Nephron (organoid): ENCODE measurements at regions not wholly inside any gene's neighbourhood (a gene's known extent, or its start where the extent isn't known, plus 50 kb on each side); places are given as distances from the start of the nearest gene placed in this dataset.
A peak's percentile ranks its signal among the peaks of the same experiment; 100 is the strongest.

ENCODE experiments used
- H3K27ac Mint-ChIP-seq, 3 experiments: 2 replicates each; pipeline ENCODE4 v1.8.0; 2020; ENCODE audit warnings: mixed read lengths in 3 of 3, mild to moderate bottlenecking in 2 of 3, moderate library complexity in 1 of 3
- H3K27me3 Mint-ChIP-seq: 2 replicates; pipeline ENCODE4 v1.8.0; 2021; ENCODE audit warnings: low read depth, mild to moderate bottlenecking, moderate library complexity, mixed read lengths
- H3K36me3 Mint-ChIP-seq: 2 replicates; pipeline ENCODE4 v1.8.0; 2020; ENCODE audit warnings: low read depth, mixed read lengths
- H3K4me1 Mint-ChIP-seq: 2 replicates; pipeline ENCODE4 v1.8.0; 2020; ENCODE audit warnings: mixed read lengths
- H3K4me3 Mint-ChIP-seq, 3 experiments: 2 replicates each; pipeline ENCODE4 v1.8.0; 2020; ENCODE audit warnings: mild to moderate bottlenecking in 3 of 3, mixed read lengths in 3 of 3, moderate library complexity in 2 of 3
- H3K9me3 Mint-ChIP-seq: 2 replicates; pipeline ENCODE4 v1.8.0; 2020; ENCODE audit warnings: mixed read lengths
- CTCF ChIP-seq, 3 experiments: fragments of 200-600 bp; sonication (generic); IDR thresholded peaks; one replicate each; pipeline ENCODE4 v1.5.0; 2021; ENCODE audit warnings: antibody characterized with exemption in 3 of 3; ENCODE audit not compliant: unreplicated experiment in 3 of 3

- peaks cover 26% of the 10 kb centered on the region for H3K4me1 Mint-ChIP-seq
- peaks cover 1% of the 10 kb centered on the region for H3K27me3 Mint-ChIP-seq
- H3K4me3 Mint-ChIP-seq, result peak overlapping the region in 2 of 3 experiments; percentile 20 to 45
- H3K27ac Mint-ChIP-seq, result peak overlapping the region; percentile 87 to 96 (median 88)
- no peak for TF ChIP-seq CTCF (IDR thresholded peaks at IDR 0.05; ENCODE audit: unreplicated experiment in 3 of 3)
- H3K9me3 Mint-ChIP-seq, result peaks cover 3% of the 10 kb centered on the region
- H3K36me3 Mint-ChIP-seq, result peaks cover 3% of the 10 kb centered on the region
Observed at GRCh38 chr17:33464669-33465280, 171.7 kb upstream of the ASIC2 start.

- H3K36me3 Mint-ChIP-seq, result peaks cover 3% of the 10 kb centered on the region
- no peak overlapping the region for H3K4me3 Mint-ChIP-seq
- H3K27me3 Mint-ChIP-seq, result peaks cover 4% of the 10 kb centered on the region
- no peak for TF ChIP-seq CTCF (IDR thresholded peaks at IDR 0.05; ENCODE audit: unreplicated experiment in 3 of 3)
- peaks cover 3% of the 10 kb centered on the region for H3K9me3 Mint-ChIP-seq
- H3K4me1 Mint-ChIP-seq, result peaks cover 34% of the 10 kb centered on the region
- peak overlapping the region; percentile 67 to 89 (median 80) for H3K27ac Mint-ChIP-seq
Observed at GRCh38 chr17:33469421-33469820, 176.3 kb upstream of the ASIC2 start.

GRCh38 chr17:33469911-33470310, 176.8 kb upstream of the ASIC2 start:
- Mint-ChIP-seq H3K9me3 (peaks cover 4% of the 10 kb centered on the region), H3K27ac (peak overlapping the region; percentile 67 to 89 (median 80)), H3K27me3 (peaks cover 4% of the 10 kb centered on the region), H3K4me1 (peaks cover 33% of the 10 kb centered on the region), H3K36me3 (peaks cover 3% of the 10 kb centered on the region), H3K4me3 (no peak overlapping the region)
- no peak for TF ChIP-seq CTCF (IDR thresholded peaks at IDR 0.05; ENCODE audit: unreplicated experiment in 3 of 3)

GRCh38 chr17:33473061-33473460, 180.0 kb upstream of the ASIC2 start:
- H3K27ac Mint-ChIP-seq, result no peak overlapping the region
- peaks cover 3% of the 10 kb centered on the region for H3K9me3 Mint-ChIP-seq
- peaks cover 38% of the 10 kb centered on the region for H3K4me1 Mint-ChIP-seq
- H3K36me3 Mint-ChIP-seq, result no peaks in the 10 kb centered on the region
- no peak for TF ChIP-seq CTCF (IDR thresholded peaks at IDR 0.05; ENCODE audit: unreplicated experiment in 3 of 3)
- H3K4me3 Mint-ChIP-seq, result no peak overlapping the region
- peaks cover 4% of the 10 kb centered on the region for H3K27me3 Mint-ChIP-seq

- Mint-ChIP-seq H3K27me3 (peaks cover 3% of the 10 kb centered on the region), H3K4me3 (no peak overlapping the region), H3K9me3 (peaks cover 3% of the 10 kb centered on the region), H3K27ac (peak overlapping the region in 1 of 3 experiments; percentile 23), H3K36me3 (no peaks in the 10 kb centered on the region), H3K4me1 (peaks cover 25% of the 10 kb centered on the region)
- TF ChIP-seq CTCF (IDR thresholded peaks at IDR 0.05; ENCODE audit: unreplicated experiment in 3 of 3), result no peak
Observed at GRCh38 chr17:33474789-33475188, 181.7 kb upstream of the ASIC2 start.

- Mint-ChIP-seq H3K27me3 (no peaks in the 10 kb centered on the region), H3K27ac (peak overlapping the region in 1 of 3 experiments; percentile 14), H3K4me3 (no peak overlapping the region), H3K9me3 (peaks cover 3% of the 10 kb centered on the region), H3K36me3 (no peaks in the 10 kb centered on the region), H3K4me1 (peaks cover 17% of the 10 kb centered on the region)
- TF ChIP-seq CTCF (IDR thresholded peaks at IDR 0.05; ENCODE audit: unreplicated experiment in 3 of 3), result no peak
Observed at GRCh38 chr17:33475594-33475993, 182.5 kb upstream of the ASIC2 start.
